GM12878 (cell line): ENCODE measurements at regions not wholly inside any gene's neighbourhood (a gene's known extent, or its start where the extent isn't known, plus 50 kb on each side); places are given as distances from the start of the nearest gene placed in this dataset.
"Not testable (repeated sequence)": the region's sequence is repeated elsewhere in the genome, so short reads cannot be mapped to it uniquely, and the experiment has no call there.

ENCODE experiments used
- ATAC-seq: fragments of 200-7000 bp; cut with Tn5 transposase; 3 replicates; pipeline ENCODE4 v1.9.1; 2020; ENCODE audit warnings: mild to moderate bottlenecking, moderate library complexity
- BruUV-seq: library from RNA; stranded (reverse); fragments of 400-500 nt; replicated peaks from 2 replicates; lab custom pipeline; 2021; lab: Mats Ljungman, UMichigan
- CTCF ChIA-PET: fragments of 300-600 bp; sonication (Branson Sonifier 250); formaldehyde crosslinking; extraction: SDS; loops from one replicate; lab custom pipeline; 2021; ENCODE audit warnings: inconsistent platforms; lab: Yijun Ruan, JAX
- POLR2A ChIA-PET: fragments of 350-600 bp; formaldehyde crosslinking; extraction: SDS; loops from one replicate; lab custom pipeline; 2021; ENCODE audit warnings: inconsistent platforms; lab: Charles Lee
- RAD21 ChIA-PET: fragments of 300-600 bp; sonication (Branson Sonifier 250); formaldehyde crosslinking; loops from one replicate; lab custom pipeline; 2023; ENCODE audit warnings: antibody characterized with exemption; ENCODE audit not compliant: unreplicated experiment; lab: Charles Lee
- SMC1A ChIA-PET: fragments of 300-600 bp; sonication (Branson Sonifier 250); formaldehyde crosslinking; loops from one replicate; lab custom pipeline; 2023; ENCODE audit not compliant: unreplicated experiment, uncharacterized antibody; lab: Charles Lee
- DNase-seq: peaks from one replicate; pipeline ENCODE4 v3.0.0-alpha.2; 2011; ENCODE audit warnings: low read depth, low spot score
- FAIRE-seq: peaks from 3 replicates; lab custom pipeline; 2011; peaks lifted over from hg19 to GRCh38; lab: Jason Lieb, UNC
- H2AFZ ChIP-seq: 2 replicates; pipeline ENCODE4 v1.6.0; 2011; ENCODE audit warnings: low read depth, low read length, control low read depth; ENCODE audit not compliant: control insufficient read depth
- H3K27ac ChIP-seq: 2 replicates; pipeline ENCODE4 v1.5.1; 2011; ENCODE audit warnings: control low read depth; ENCODE audit not compliant: control insufficient read depth, insufficient read depth
- H3K27me3 ChIP-seq, 2 experiments: replicated peaks in 1 of 2; 2 replicates each; pipeline versions ENCODE4 v1.6.0 to v1.6.1; 2011; ENCODE audit warnings: low read length in 1 of 2; ENCODE audit not compliant: control insufficient read depth in 2 of 2, insufficient read depth in 2 of 2
- H3K36me3 ChIP-seq, 2 experiments: 2 replicates each; pipeline ENCODE4 v1.5.1; 2011; ENCODE audit warnings: low read length in 1 of 2; ENCODE audit not compliant: control insufficient read depth in 2 of 2, insufficient read depth in 2 of 2
- H3K4me1 ChIP-seq: 2 replicates; pipeline ENCODE4 v1.6.1; 2011; ENCODE audit warnings: mild to moderate bottlenecking, low read length, moderate library complexity, mixed read lengths; ENCODE audit not compliant: control insufficient read depth, insufficient read depth
- H3K4me2 ChIP-seq: 2 replicates; pipeline ENCODE4 v1.6.0; 2011; ENCODE audit warnings: control low read depth; ENCODE audit not compliant: control insufficient read depth, insufficient read depth
- H3K4me3 ChIP-seq: fragments of 200-600 bp; sonication (generic); 2 replicates; pipeline ENCODE4 v1.5.1; 2016
- H3K79me2 ChIP-seq: 2 replicates; pipeline ENCODE4 v1.6.0; 2011; ENCODE audit warnings: low read length; ENCODE audit not compliant: control insufficient read depth, insufficient read depth
- H3K9ac ChIP-seq: 2 replicates; pipeline ENCODE4 v1.8.0; 2011; ENCODE audit warnings: low read length, control low read depth, mixed read lengths; ENCODE audit not compliant: control insufficient read depth, insufficient read depth
- H3K9me3 ChIP-seq: replicated peaks from 3 replicates; pipeline ENCODE4 v1.5.1; 2011; ENCODE audit warnings: mild to moderate bottlenecking, low read length; ENCODE audit not compliant: control insufficient read depth, insufficient read depth
- H4K20me1 ChIP-seq: 2 replicates; pipeline ENCODE4 v1.6.0; 2011; ENCODE audit not compliant: control insufficient read depth, insufficient read depth
- REST ChIP-seq: IDR thresholded peaks from 2 replicates; pipeline ENCODE4 v1.6.1; 2012; ENCODE audit warnings: mild to moderate bottlenecking, low read depth, low read length
- WGBS: methylation state at CpG from one replicate; pipeline ENCODE4 v1.1.6; 2016; ENCODE audit warnings: low lambda C conversion rate; ENCODE audit not compliant: insufficient replicate concordance, insufficient coverage; ENCODE audit errors: missing lambda C conversion rate; 5-methylcytosine and 5-hydroxymethylcytosine counted together
- in situ Hi-C: fragments of 300-500 bp; cut with MboI; formaldehyde crosslinking; loops from 9 replicates; pipeline ENCODE4 v1.14.3; 2018; ENCODE audit warnings: mixed read lengths
- intact Hi-C: fragments of 100-400 bp; cut with micrococcal nuclease; formaldehyde crosslinking; loops from one replicate; pipeline ENCODE4 v1.14.2; 2022; ENCODE audit not compliant: unreplicated experiment

- no peaks in the 10 kb centered on the region for H4K20me1 ChIP-seq
- no peak overlapping the region for H3K9ac ChIP-seq
- no peak for DNase-seq
- no peak overlapping the region for H2AFZ ChIP-seq
- no peak for ATAC-seq
- H3K27ac ChIP-seq: no peak overlapping the region
- CTCF ChIA-PET: no interaction called here
- H3K36me3 ChIP-seq: no peaks in the 10 kb centered on the region
- RAD21 ChIA-PET: no interaction called here
- intact Hi-C loops: no loop called here
- no peaks in the 10 kb centered on the region for H3K79me2 ChIP-seq
- no TSS peak for BruUV-seq
- H3K4me2 ChIP-seq: no peak overlapping the region
- H3K27me3 ChIP-seq: no peaks in the 10 kb centered on the region
- SMC1A ChIA-PET: no interaction called here
- no peak overlapping the region for H3K4me3 ChIP-seq
- no peaks in the 10 kb centered on the region for H3K9me3 ChIP-seq
- in situ Hi-C loops: no loop called here
- POLR2A ChIA-PET: no interaction called here
- no peak for TF ChIP-seq REST
- no peak for FAIRE-seq
- WGBS: 50% methylated on average over 1 of the region's 1 CpG
- no peaks in the 10 kb centered on the region for H3K4me1 ChIP-seq
These were observed 112.0 kb downstream of the ARHGAP36 start for GRCh38 chrX:131170148-131170547.

GRCh38 chrX:131163645-131164044 is 105.5 kb downstream of the ARHGAP36 start:
- 20% methylated on average over 4 of the region's 4 CpGs for WGBS
- H3K4me2 ChIP-seq, H2AFZ ChIP-seq, CTCF ChIA-PET, RAD21 ChIA-PET, H3K9ac ChIP-seq, H3K27ac ChIP-seq, intact Hi-C loops, DNase-seq, H3K4me3 ChIP-seq, H3K4me1 ChIP-seq, H4K20me1 ChIP-seq, H3K9me3 ChIP-seq, BruUV-seq, POLR2A ChIA-PET, FAIRE-seq, H3K79me2 ChIP-seq, ATAC-seq, SMC1A ChIA-PET, in situ Hi-C loops, H3K27me3 ChIP-seq, H3K36me3 ChIP-seq: not testable (repeated sequence)

- H3K27ac ChIP-seq, H3K4me3 ChIP-seq, intact Hi-C loops, BruUV-seq, H3K36me3 ChIP-seq, H3K4me2 ChIP-seq, ATAC-seq, H2AFZ ChIP-seq, POLR2A ChIA-PET, FAIRE-seq, DNase-seq, H3K4me1 ChIP-seq, H3K27me3 ChIP-seq, in situ Hi-C loops, CTCF ChIA-PET, RAD21 ChIA-PET, SMC1A ChIA-PET, H4K20me1 ChIP-seq, H3K9ac ChIP-seq, H3K9me3 ChIP-seq, H3K79me2 ChIP-seq: not testable (repeated sequence)
- 31% methylated on average over 14 of the region's 16 CpGs for WGBS
These were observed 99.5 kb downstream of the ARHGAP36 start for GRCh38 chrX:131157656-131158055.
